Fibroblast of skin of right biceps (primary cell): ENCODE measurements at regions not wholly inside any gene's neighbourhood (a gene's known extent, or its start where the extent isn't known, plus 50 kb on each side); places are given as distances from the start of the nearest gene placed in this dataset.
A peak's percentile ranks its signal among the peaks of the same experiment; 100 is the strongest.

Source experiments
- DNase-seq: peaks from one replicate; pipeline ENCODE4 v3.0.0-alpha.2; 2013

GRCh38 chr7:38331853-38332595 is 58.6 kb upstream of the TARP start:
- peak; percentile 19 for DNase-seq

- no peak for DNase-seq
Observed at GRCh38 chr7:38330861-38331621, 57.6 kb upstream of the TARP start.

GRCh38 chr7:38330039-38330438 is 56.6 kb upstream of the TARP start:
- no peak for DNase-seq

- no peak for DNase-seq
Observed at GRCh38 chr7:38329340-38329739, 55.9 kb upstream of the TARP start.

GRCh38 chr7:38328814-38329213 is 55.4 kb upstream of the TARP start:
- DNase-seq: no peak

- DNase-seq: peak; percentile 9
Observed at GRCh38 chr7:38327637-38328036, 54.2 kb upstream of the TARP start.
